Transverse colon (tissue), 4 donors: ENCODE measurements at regions not wholly inside any gene's neighbourhood (a gene's known extent, or its start where the extent isn't known, plus 50 kb on each side); places are given as distances from the start of the nearest gene placed in this dataset.

Source experiments
- CTCF ChIP-seq, 5 experiments: fragments of 200-600 bp in 3 of 5; fragments of 450-650 bp in 2 of 5; sonication (generic) in 3 of 5; IDR thresholded peaks; 1 replicate in 2 of 5; 2 replicates in 3 of 5; pipeline ENCODE4 v1.5.1; 2016 to 2017; ENCODE audit warnings: antibody characterized with exemption in 5 of 5, inconsistent platforms in 3 of 5, mild to moderate bottlenecking in 2 of 5, moderate library complexity in 1 of 5
- EP300 ChIP-seq: sonication (generic); formaldehyde crosslinking; IDR thresholded peaks from one replicate; pipeline ENCODE4 v1.6.1; 2017; ENCODE audit warnings: antibody characterized with exemption, low read depth
- POLR2A ChIP-seq: fragments of 450-650 bp; IDR thresholded peaks from one replicate; pipeline ENCODE4 v1.6.1; 2016; ENCODE audit warnings: antibody characterized with exemption, mild to moderate bottlenecking, moderate library complexity
- POLR2AphosphoS5 ChIP-seq, 3 donors: sonication (generic); formaldehyde crosslinking; IDR thresholded peaks; one replicate each; pipeline ENCODE4 v1.6.1; 2016; ENCODE audit warnings: antibody characterized with exemption in 3 of 3

DNA sequence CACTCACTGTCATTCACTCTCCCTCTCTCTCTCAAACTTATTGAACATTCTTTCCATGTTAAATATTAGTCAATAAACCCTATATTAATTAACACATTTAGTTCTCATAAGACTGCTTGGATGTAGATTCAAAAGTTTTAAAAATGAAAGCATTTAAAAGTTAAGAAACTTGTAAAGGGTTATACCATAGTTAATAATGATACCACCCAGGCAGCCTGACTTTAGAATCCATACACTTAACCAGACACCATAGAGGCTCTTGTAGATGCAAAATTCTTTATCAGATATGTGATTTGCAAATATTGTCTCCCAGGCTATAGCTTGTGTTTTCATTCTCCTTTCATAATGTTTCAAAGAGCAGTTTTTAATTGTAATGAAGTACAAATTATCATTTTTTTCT lies 335.8 kb upstream of the ACTBL2 start:
- no peak for TF ChIP-seq CTCF (IDR thresholded peaks at IDR 0.05)
- TF ChIP-seq POLR2AphosphoS5 (IDR thresholded peaks at IDR 0.05): no peak
- TF ChIP-seq POLR2A: no peak
- no peak for TF ChIP-seq EP300
